IMR-90 (cell line): ENCODE measurements at regions not wholly inside any gene's neighbourhood (a gene's known extent, or its start where the extent isn't known, plus 50 kb on each side); places are given as distances from the start of the nearest gene placed in this dataset.
A peak's percentile ranks its signal among the peaks of the same experiment; 100 is the strongest.

Source experiments
- ATAC-seq: fragments of 200-7000 bp; cut with Tn5 transposase; 2 replicates; pipeline ENCODE4 v1.9.1; 2020; ENCODE audit warnings: low read depth, mild to moderate bottlenecking, moderate library complexity
- BruUV-seq: library from RNA; stranded (reverse); fragments of 400-500 nt; replicated peaks from 2 replicates; lab custom pipeline; 2021; lab: Mats Ljungman, UMichigan
- CTCF ChIA-PET: fragments of 300-600 bp; formaldehyde crosslinking; extraction: SDS; loops from one replicate; lab custom pipeline; 2021; ENCODE audit warnings: antibody characterized with exemption; lab: Yijun Ruan, JAX
- POLR2A ChIA-PET: fragments of 300-600 bp; sonication (Branson Sonifier 250); formaldehyde crosslinking; loops from one replicate; lab custom pipeline; 2022; ENCODE audit warnings: antibody characterized with exemption; ENCODE audit not compliant: unreplicated experiment; lab: Charles Lee
- DNase-seq: peaks from one replicate; pipeline ENCODE4 v3.0.0; 2013
- H2AFZ ChIP-seq: replicated peaks from 2 replicates; pipeline ENCODE3; 2013; ENCODE audit warnings: low read length, mild to moderate bottlenecking; ENCODE audit not compliant: poor library complexity
- H2AK5ac ChIP-seq: 2 replicates; pipeline ENCODE4 v1.6.1; 2013; ENCODE audit warnings: low read depth, low read length, inconsistent platforms
- H2AK9ac ChIP-seq: replicated peaks from 2 replicates; pipeline ENCODE3; 2013; ENCODE audit warnings: mild to moderate bottlenecking, low read depth, low read length, moderate library complexity; ENCODE audit not compliant: poor library complexity
- H2BK120ac ChIP-seq: 2 replicates; pipeline ENCODE4 v1.6.1; 2013; ENCODE audit warnings: low read depth, low read length, inconsistent platforms
- H2BK15ac ChIP-seq: 3 replicates; pipeline ENCODE4 v1.6.1; 2013; ENCODE audit warnings: low read depth, low read length, inconsistent platforms
- H2BK20ac ChIP-seq: 2 replicates; pipeline ENCODE4 v1.6.1; 2013; ENCODE audit warnings: low read depth, mild to moderate bottlenecking, inconsistent platforms, low read length, moderate library complexity
- H2BK5ac ChIP-seq: 2 replicates; pipeline ENCODE4 v1.6.1; 2013; ENCODE audit warnings: mild to moderate bottlenecking, low read depth, low read length, inconsistent platforms; ENCODE audit not compliant: poor library complexity, severe bottlenecking
- H3K14ac ChIP-seq: replicated peaks from 2 replicates; pipeline ENCODE4 v1.6.1; 2013; ENCODE audit warnings: low read depth, low read length, inconsistent platforms
- H3K18ac ChIP-seq: 2 replicates; pipeline ENCODE4 v1.6.1; 2013; ENCODE audit warnings: low read depth, low read length, control low read depth
- H3K23ac ChIP-seq: 2 replicates; pipeline ENCODE4 v1.6.1; 2013; ENCODE audit warnings: low read depth, low read length, inconsistent platforms
- H3K27ac ChIP-seq: 2 replicates; pipeline ENCODE4 v1.5.1; 2013; ENCODE audit warnings: mild to moderate bottlenecking, control low read depth, low read length; ENCODE audit not compliant: insufficient read depth
- H3K27me3 ChIP-seq: 2 replicates; pipeline ENCODE4 v1.6.1; 2013; ENCODE audit warnings: low read length; ENCODE audit not compliant: control insufficient read depth, insufficient read depth
- H3K36me3 ChIP-seq: 2 replicates; pipeline ENCODE4 v1.6.1; 2013; ENCODE audit warnings: low read length, mixed read lengths; ENCODE audit not compliant: control insufficient read depth, insufficient read depth
- H3K4ac ChIP-seq: 2 replicates; pipeline ENCODE4 v1.6.1; 2013; ENCODE audit warnings: low read depth, low read length, inconsistent platforms
- H3K4me1 ChIP-seq: 2 replicates; pipeline ENCODE4 v1.6.1; 2013; ENCODE audit warnings: low read length, mixed read lengths; ENCODE audit not compliant: control insufficient read depth, insufficient read depth
- H3K4me2 ChIP-seq: 2 replicates; pipeline ENCODE4 v1.6.1; 2013; ENCODE audit warnings: low read depth, mild to moderate bottlenecking, control low read depth, low read length, moderate library complexity
- H3K4me3 ChIP-seq: 2 replicates; pipeline ENCODE4 v1.5.1; 2013; ENCODE audit warnings: low read depth, mild to moderate bottlenecking, control low read depth, low read length, moderate library complexity; ENCODE audit not compliant: insufficient read depth
- H3K56ac ChIP-seq: 2 replicates; pipeline ENCODE4 v1.6.1; 2013; ENCODE audit warnings: low read length, inconsistent platforms; ENCODE audit not compliant: insufficient read depth; ENCODE audit errors: extremely low read depth
- H3K79me1 ChIP-seq, 2 experiments: 2 replicates each; pipeline ENCODE4 v1.6.1; 2013; ENCODE audit warnings: low read length in 2 of 2, inconsistent platforms in 1 of 2, low read depth in 1 of 2
- H3K9ac ChIP-seq: 2 replicates; pipeline ENCODE4 v1.6.1; 2013; ENCODE audit warnings: low read depth, low read length, control low read depth
- H3K9me1 ChIP-seq: 2 replicates; pipeline ENCODE4 v1.6.1; 2013; ENCODE audit warnings: low read length, inconsistent platforms; ENCODE audit not compliant: insufficient read depth
- H3K9me3 ChIP-seq: 2 replicates; pipeline ENCODE4 v1.6.1; 2013; ENCODE audit warnings: low read length; ENCODE audit not compliant: control insufficient read depth, insufficient read depth
- H4K20me1 ChIP-seq: 2 replicates; pipeline ENCODE4 v1.6.1; 2013; ENCODE audit warnings: low read length, inconsistent platforms; ENCODE audit not compliant: insufficient read depth
- H4K5ac ChIP-seq: 2 replicates; pipeline ENCODE4 v1.6.1; 2013; ENCODE audit warnings: mild to moderate bottlenecking, low read depth, low read length, control low read depth
- H4K8ac ChIP-seq, 2 experiments: 2 replicates each; pipeline ENCODE4 v1.6.1; 2013; ENCODE audit warnings: low read depth in 2 of 2, low read length in 2 of 2, control low read depth in 1 of 2, inconsistent platforms in 1 of 2
- H4K91ac ChIP-seq: 2 replicates; pipeline ENCODE4 v1.6.1; 2013; ENCODE audit warnings: low read depth, low read length, inconsistent platforms; ENCODE audit not compliant: insufficient read depth
- BHLHE40 ChIP-seq: fragments of 150-350 bp; IDR thresholded peaks from 2 replicates; pipeline ENCODE4 v1.6.1; 2016; ENCODE audit warnings: mild to moderate bottlenecking, low read depth, low read length
- CEBPB ChIP-seq: IDR thresholded peaks from 2 replicates; pipeline ENCODE4 v1.6.1; 2012; ENCODE audit warnings: low read depth, low read length, improper control_type of control experiment
- CHD1 ChIP-seq: IDR thresholded peaks from 2 replicates; pipeline ENCODE4 v1.6.1; 2012; ENCODE audit warnings: low read depth, low read length, improper control_type of control experiment
- CTCF ChIP-seq: conservative IDR thresholded peaks from 2 replicates; pipeline ENCODE4 v1.5.1; 2012; ENCODE audit warnings: mild to moderate bottlenecking, low read depth, low read length, improper control_type of control experiment
- ELK1 ChIP-seq: fragments of 150-350 bp; IDR thresholded peaks from 2 replicates; pipeline ENCODE4 v1.6.1; 2016; ENCODE audit warnings: low read depth, mild to moderate bottlenecking, low read length, moderate library complexity, borderline replicate concordance
- FOS ChIP-seq: fragments of 150-350 bp; IDR thresholded peaks from 2 replicates; pipeline ENCODE4 v1.6.1; 2016; ENCODE audit warnings: low read depth, low read length
- MAZ ChIP-seq: IDR thresholded peaks from 2 replicates; pipeline ENCODE4 v1.6.1; 2012; ENCODE audit warnings: low read depth, mild to moderate bottlenecking, low read length, improper control_type of control experiment, moderate library complexity, borderline replicate concordance
- POLR2A ChIP-seq: IDR thresholded peaks from 2 replicates; pipeline ENCODE4 v1.6.1; 2012; ENCODE audit warnings: mild to moderate bottlenecking, low read depth, low read length
- RAD21 ChIP-seq: IDR thresholded peaks from 2 replicates; pipeline ENCODE4 v1.6.1; 2012; ENCODE audit warnings: low read length, improper control_type of control experiment
- RCOR1 ChIP-seq: IDR thresholded peaks from 2 replicates; pipeline ENCODE4 v1.6.1; 2012; ENCODE audit warnings: mild to moderate bottlenecking, low read length, improper control_type of control experiment; ENCODE audit not compliant: insufficient replicate concordance
- SMC3 ChIP-seq: fragments of 150-350 bp; IDR thresholded peaks from 2 replicates; pipeline ENCODE4 v1.6.1; 2016; ENCODE audit warnings: low read depth, mild to moderate bottlenecking, antibody characterized with exemption, low read length, moderate library complexity
- USF2 ChIP-seq: fragments of 150-350 bp; IDR thresholded peaks from 2 replicates; pipeline ENCODE4 v1.6.1; 2017; ENCODE audit warnings: mild to moderate bottlenecking, antibody characterized with exemption, low read length, low read depth
- WGBS, 2 experiments: methylation state at CpG; one replicate each; pipeline versions ENCODE4 v1.1.5 to v1.1.7; 2013; ENCODE audit warnings: missing lambda C conversion rate in 2 of 2; ENCODE audit not compliant: insufficient read length in 1 of 2; ENCODE audit errors: extremely low coverage in 2 of 2; 5-methylcytosine and 5-hydroxymethylcytosine counted together
- dilution Hi-C: fragments of 300-500 bp; cut with HindIII; formaldehyde crosslinking; loops from one replicate; pipeline ENCODE4 v1.14.3; 2018; ENCODE audit warnings: low sequenced_read_pairs; ENCODE audit not compliant: unreplicated experiment
- in situ Hi-C: fragments of 300-500 bp; cut with MboI; formaldehyde crosslinking; loops from 3 replicates; pipeline ENCODE4 v1.14.3; 2019; ENCODE audit warnings: low sequenced_read_pairs, inconsistent platforms, mixed read lengths
- intact Hi-C: fragments of 100-400 bp; cut with micrococcal nuclease; formaldehyde crosslinking; loops from 2 replicates; pipeline ENCODE4 v1.10.0; 2022

- DNase-seq, result peak; percentile 76
- peak overlapping the region; percentile 87 for H2BK120ac ChIP-seq
- H3K27ac ChIP-seq, result peak overlapping the region; percentile 62
- in situ Hi-C loops, result no loop called here
- peak overlapping the region; percentile 4; the same call in 1 of the 2 replicates for H4K5ac ChIP-seq
- WGBS, 2 experiments, result no CpG with 5 or more reads among the region's 1 CpG
- peaks cover 6% of the 10 kb centered on the region for H3K9me1 ChIP-seq
- ChIA-PET POLR2A (no interaction called here), CTCF (interaction anchor here (0.8 kb wide), 1 partner anchor 421 kb away, joined by 3 read pairs; no protein-coding TSS in a partner anchor)
- H3K14ac ChIP-seq, result no peak overlapping the region
- H2BK20ac ChIP-seq, result peak overlapping the region; percentile 93
- H4K91ac ChIP-seq, result peak overlapping the region; percentile 83
- H4K8ac ChIP-seq, result peak overlapping the region; percentile 70 to 79
- intact Hi-C loops, result loop anchor here (1.0 to 10.0 kb wide), 5 partner anchors 71 to 420 kb away; partner anchors contain the start of gene PDE1C
- peak overlapping the region; percentile 2 for H2AFZ ChIP-seq
- H3K27me3 ChIP-seq, result no peaks in the 10 kb centered on the region
- no peak overlapping the region for H3K9ac ChIP-seq
- no peaks in the 10 kb centered on the region for H3K36me3 ChIP-seq
- no peak overlapping the region for H3K4me2 ChIP-seq
- peak; percentile 58 for ATAC-seq
- no TSS peak for BruUV-seq
- H4K20me1 ChIP-seq, result no peaks in the 10 kb centered on the region
- peak overlapping the region; percentile 3; the same call in 1 of the 2 replicates for H3K18ac ChIP-seq
- dilution Hi-C loops, result no loop called here
- TF ChIP-seq SMC3 (peak; percentile 49), RAD21 (peak; percentile 71), USF2 (no peak), RCOR1 (no peak), BHLHE40 (no peak), MAZ (peak; percentile 32; the same call in 1 of the 2 replicates), ELK1 (no peak), CHD1 (no peak), CEBPB (no peak), FOS (no peak), POLR2A (no peak), CTCF (peak; percentile 61)
- H3K4ac ChIP-seq, result peak overlapping the region; percentile 73
- H2AK9ac ChIP-seq, result no peak overlapping the region
- no peak overlapping the region for H3K4me3 ChIP-seq
- peaks cover 11% of the 10 kb centered on the region for H3K4me1 ChIP-seq
- H3K23ac ChIP-seq, result no peak overlapping the region
- peak overlapping the region; percentile 71 for H3K56ac ChIP-seq
- H2BK5ac ChIP-seq, result peak overlapping the region; percentile 100
- peak overlapping the region; percentile 83 for H2AK5ac ChIP-seq
- H3K9me3 ChIP-seq, result no peaks in the 10 kb centered on the region
- no peaks in the 10 kb centered on the region for H3K79me1 ChIP-seq
- peak overlapping the region; percentile 25; the same call in 1 of the 3 replicates for H2BK15ac ChIP-seq
Observed at GRCh38 chr7:32164341-32164996, 94.3 kb upstream of the PDE1C start.
